ENCODE measurements at regions not wholly inside any gene's neighbourhood (a gene's known extent, or its start where the extent isn't known, plus 50 kb on each side); places are given as distances from the start of the nearest gene placed in this dataset.

DNA sequence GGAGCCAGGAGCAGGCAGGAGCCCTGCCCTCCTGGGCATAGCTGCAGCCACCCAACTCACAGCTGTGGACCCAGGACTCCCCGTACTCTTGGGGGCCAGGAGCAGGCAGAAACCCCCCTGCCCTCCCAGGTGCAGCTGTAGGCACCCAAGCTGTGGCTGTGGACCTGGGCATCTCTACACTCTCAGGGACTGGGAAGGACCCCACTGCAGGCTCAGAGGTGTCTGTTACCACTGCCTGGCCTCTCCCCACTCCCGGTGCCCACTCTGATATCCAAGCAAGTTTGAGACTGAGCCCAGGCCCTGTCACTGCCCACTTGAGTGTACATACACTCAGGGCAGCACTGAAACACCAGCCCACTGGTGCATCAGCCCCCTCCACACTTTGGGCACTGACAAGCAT, 193.5 kb upstream of the MANEA start:
- Mint-ChIP-seq H3K4me3 (no peak overlapping the region), H3K4me1 (no peaks in the 10 kb centered on the region), H3K27ac (no peak overlapping the region)

DNA sequence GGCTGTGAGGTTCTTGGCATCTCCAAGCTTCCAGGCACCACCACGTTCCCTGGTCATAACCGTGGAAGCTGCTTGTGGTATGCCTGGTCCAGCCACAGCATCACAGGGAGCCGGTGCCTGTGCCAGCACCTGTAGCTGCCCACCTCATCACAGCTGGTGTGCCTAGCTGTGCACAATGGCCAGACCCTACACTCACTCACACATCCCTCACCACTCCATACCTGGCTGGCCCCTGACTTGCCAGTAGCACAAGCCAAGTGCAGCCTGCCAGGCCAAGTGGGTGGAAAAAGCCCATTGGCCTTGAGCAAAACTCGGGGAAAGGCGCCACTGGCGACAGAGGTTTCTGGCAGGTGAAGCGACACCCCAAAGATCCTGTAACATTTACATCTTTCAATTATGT, 192.3 kb upstream of the MANEA start:
- Mint-ChIP-seq H3K27me3 (no peaks in the 10 kb centered on the region), H3K4me3 (no peak overlapping the region)
- no peak for ATAC-seq (ENCODE audit: low read depth in 2 of 2)

More for the DNA sequence above, 193.5 kb upstream of the MANEA start:
- no peaks in the 10 kb centered on the region for H3K36me3 ChIP-seq (ENCODE audit: control insufficient read depth, insufficient read depth, low read length)
- no peaks in the 10 kb centered on the region for H3K4me1 ChIP-seq (ENCODE audit: control insufficient read depth, insufficient read depth, low read length, poor library complexity, severe bottlenecking)
- H3K9me3 ChIP-seq (ENCODE audit: control insufficient read depth in 2 of 2, low read length in 2 of 2) = no peaks in the 10 kb centered on the region
- Mint-ChIP-seq H3K36me3 (no peaks in the 10 kb centered on the region), H3K27me3 (no peaks in the 10 kb centered on the region), H3K9me3 (peaks cover 0 to 6% (median 0%) of the 10 kb centered on the region in 7 donors)
- no peak overlapping the region for H3K27ac ChIP-seq (ENCODE audit: insufficient read depth, low read length, poor library complexity, severe bottlenecking)
- no peak for DNase-seq
- no peak overlapping the region for H3K4me3 ChIP-seq (ENCODE audit: low read depth, low read length)
- peak in 1 of 2 donors; percentile 25 for ATAC-seq (ENCODE audit: low read depth in 2 of 2)
- no peaks in the 10 kb centered on the region for H3K27me3 ChIP-seq (ENCODE audit: control insufficient read depth, insufficient read depth, low read length)

DNA sequence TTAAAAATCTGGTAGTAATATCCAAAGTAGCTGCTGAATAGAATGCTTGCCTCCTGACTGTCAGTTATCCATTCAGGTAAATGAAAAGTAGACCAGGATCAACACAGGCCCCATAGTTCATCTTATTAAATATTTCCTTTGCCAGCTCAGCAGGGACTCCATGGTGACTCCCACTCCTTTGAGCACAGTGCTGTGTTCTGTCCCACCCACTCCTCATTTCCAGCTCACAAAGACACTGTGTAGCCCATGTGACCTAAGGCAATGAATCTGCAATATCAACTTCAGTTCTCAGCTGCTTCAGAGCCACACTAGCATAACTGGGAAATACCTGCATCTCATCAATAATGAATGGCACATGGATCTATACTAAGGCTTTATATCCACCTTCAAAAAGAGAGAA, 189.5 kb upstream of the MANEA start:
- Mint-ChIP-seq H3K27me3 (no peaks in the 10 kb centered on the region), H3K4me3 (no peak overlapping the region), H3K27ac (no peak overlapping the region), H3K9me3 (no peaks in the 10 kb centered on the region), H3K4me1 (no peaks in the 10 kb centered on the region), H3K36me3 (no peaks in the 10 kb centered on the region)
- DNase-seq (no peak), ATAC-seq (ENCODE audit: low read depth in 2 of 2) (no peak)
- no peaks in the 10 kb centered on the region for H3K4me1 ChIP-seq (ENCODE audit: control insufficient read depth, insufficient read depth, low read length, poor library complexity, severe bottlenecking)
- no peaks in the 10 kb centered on the region for H3K27me3 ChIP-seq (ENCODE audit: control insufficient read depth, insufficient read depth, low read length)
- H3K9me3 ChIP-seq (ENCODE audit: control insufficient read depth in 2 of 2, low read length in 2 of 2) = no peaks in the 10 kb centered on the region
- H3K36me3 ChIP-seq (ENCODE audit: control insufficient read depth, insufficient read depth, low read length) = no peaks in the 10 kb centered on the region
- no peak overlapping the region for H3K4me3 ChIP-seq (ENCODE audit: low read depth, low read length)
- no peak overlapping the region for H3K27ac ChIP-seq (ENCODE audit: insufficient read depth, low read length, poor library complexity, severe bottlenecking)

More for the DNA sequence above, 192.3 kb upstream of the MANEA start:
- Histone ChIP-seq H3K9me3 (ENCODE audit: control insufficient read depth in 2 of 2, low read length in 2 of 2) (no peaks in the 10 kb centered on the region), H3K27me3 (ENCODE audit: control insufficient read depth, insufficient read depth, low read length) (no peaks in the 10 kb centered on the region), H3K36me3 (ENCODE audit: control insufficient read depth, insufficient read depth, low read length) (no peaks in the 10 kb centered on the region), H3K27ac (ENCODE audit: insufficient read depth, low read length, poor library complexity, severe bottlenecking) (no peak overlapping the region), H3K4me3 (ENCODE audit: low read depth, low read length) (no peak overlapping the region), H3K4me1 (ENCODE audit: control insufficient read depth, insufficient read depth, low read length, poor library complexity, severe bottlenecking) (no peaks in the 10 kb centered on the region)
- no peak for DNase-seq
- no peaks in the 10 kb centered on the region for H3K4me1 Mint-ChIP-seq
- H3K36me3 Mint-ChIP-seq = no peaks in the 10 kb centered on the region
- H3K27ac Mint-ChIP-seq = no peak overlapping the region
- H3K9me3 Mint-ChIP-seq = peaks cover 0 to 2% (median 0%) of the 10 kb centered on the region in 7 donors

DNA sequence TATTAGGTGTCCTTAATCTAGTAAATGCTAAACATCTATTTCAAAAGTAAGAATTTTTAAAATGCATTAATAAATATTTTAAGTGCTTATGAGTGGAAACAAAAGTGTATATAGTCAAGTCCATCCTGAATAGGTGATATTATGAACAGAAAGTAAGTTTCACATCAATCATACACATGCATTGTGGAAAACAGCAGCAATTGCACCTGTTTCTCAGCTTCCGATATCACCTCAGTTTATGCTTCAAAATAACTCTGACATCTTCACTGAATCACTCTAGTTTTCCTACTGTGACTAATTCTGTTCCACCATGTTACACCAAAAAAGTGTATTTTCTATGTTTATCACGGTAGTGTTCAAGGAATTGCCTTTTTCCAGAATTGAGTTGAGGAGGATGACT, 172.6 kb upstream of the MANEA start:
- ATAC-seq (ENCODE audit: low read depth in 2 of 2) (no peak), DNase-seq (no peak)
- Mint-ChIP-seq H3K27me3 (no peaks in the 10 kb centered on the region), H3K36me3 (no peaks in the 10 kb centered on the region), H3K4me3 (no peak overlapping the region), H3K4me1 (no peaks in the 10 kb centered on the region), H3K9me3 (peaks cover 0 to 2% (median 0%) of the 10 kb centered on the region in 7 donors), H3K27ac (no peak overlapping the region)
- Histone ChIP-seq H3K4me3 (ENCODE audit: low read depth, low read length) (no peak overlapping the region), H3K9me3 (ENCODE audit: control insufficient read depth in 2 of 2, low read length in 2 of 2) (no peaks in the 10 kb centered on the region), H3K4me1 (ENCODE audit: control insufficient read depth, insufficient read depth, low read length, poor library complexity, severe bottlenecking) (no peaks in the 10 kb centered on the region), H3K27ac (ENCODE audit: insufficient read depth, low read length, poor library complexity, severe bottlenecking) (no peak overlapping the region), H3K27me3 (ENCODE audit: control insufficient read depth, insufficient read depth, low read length) (no peaks in the 10 kb centered on the region), H3K36me3 (ENCODE audit: control insufficient read depth, insufficient read depth, low read length) (no peaks in the 10 kb centered on the region)

DNA sequence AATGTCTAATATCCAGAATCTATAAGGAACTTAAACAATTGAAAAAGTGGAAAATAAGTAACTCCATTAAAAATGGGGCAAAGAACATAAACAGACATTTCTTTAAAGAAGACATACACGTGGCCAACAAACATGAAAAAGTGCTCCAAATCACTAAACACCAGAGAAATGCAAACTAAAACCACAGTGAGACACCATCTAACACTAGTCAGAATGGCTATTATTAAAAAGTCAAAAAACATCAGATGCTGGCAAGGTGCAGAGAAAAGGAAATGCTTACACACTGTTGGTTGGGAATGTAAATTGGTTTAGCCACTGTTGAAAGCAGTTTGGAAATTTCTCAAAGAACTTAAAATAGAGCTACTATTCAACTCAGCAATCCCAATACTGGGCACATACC, 169.2 kb upstream of the MANEA start:
- no peaks in the 10 kb centered on the region for H3K9me3 ChIP-seq (ENCODE audit: control insufficient read depth in 2 of 2, low read length in 2 of 2)
- Mint-ChIP-seq H3K9me3 (peaks cover 0 to 4% (median 0%) of the 10 kb centered on the region in 7 donors), H3K27me3 (no peaks in the 10 kb centered on the region), H3K4me3 (no peak overlapping the region), H3K36me3 (no peaks in the 10 kb centered on the region), H3K27ac (no peak overlapping the region), H3K4me1 (no peaks in the 10 kb centered on the region)
- no peaks in the 10 kb centered on the region for H3K36me3 ChIP-seq (ENCODE audit: control insufficient read depth, insufficient read depth, low read length)
- H3K4me1 ChIP-seq (ENCODE audit: control insufficient read depth, insufficient read depth, low read length, poor library complexity, severe bottlenecking) = no peaks in the 10 kb centered on the region
- ATAC-seq (ENCODE audit: low read depth in 2 of 2) = no peak
- H3K27me3 ChIP-seq (ENCODE audit: control insufficient read depth, insufficient read depth, low read length) = no peaks in the 10 kb centered on the region
- H3K4me3 ChIP-seq (ENCODE audit: low read depth, low read length) = no peak overlapping the region
- H3K27ac ChIP-seq (ENCODE audit: insufficient read depth, low read length, poor library complexity, severe bottlenecking) = no peak overlapping the region
- no peak for DNase-seq

DNA sequence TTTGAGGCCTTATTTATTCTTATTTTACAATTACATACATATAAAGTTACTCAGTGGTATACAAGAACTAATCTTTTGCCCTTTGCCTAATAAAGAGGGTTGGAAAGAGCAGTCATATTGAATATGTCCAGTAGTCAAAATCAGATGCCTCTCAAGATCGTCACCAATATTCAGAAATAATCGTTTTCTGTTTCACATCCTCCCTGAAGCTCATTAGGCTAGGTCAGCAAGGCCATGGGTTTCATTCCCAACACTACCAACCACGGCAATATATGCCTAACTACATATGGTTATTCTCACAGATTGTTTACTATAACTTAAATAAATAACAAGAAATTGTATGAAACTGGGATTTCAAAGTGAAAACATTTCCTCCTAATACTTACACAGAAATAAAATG, 167.2 kb upstream of the MANEA start:
- Histone ChIP-seq H3K9me3 (ENCODE audit: control insufficient read depth in 2 of 2, low read length in 2 of 2) (no peaks in the 10 kb centered on the region), H3K4me3 (ENCODE audit: low read depth, low read length) (no peak overlapping the region), H3K27me3 (ENCODE audit: control insufficient read depth, insufficient read depth, low read length) (no peaks in the 10 kb centered on the region), H3K36me3 (ENCODE audit: control insufficient read depth, insufficient read depth, low read length) (no peaks in the 10 kb centered on the region), H3K27ac (ENCODE audit: insufficient read depth, low read length, poor library complexity, severe bottlenecking) (no peak overlapping the region), H3K4me1 (ENCODE audit: control insufficient read depth, insufficient read depth, low read length, poor library complexity, severe bottlenecking) (no peaks in the 10 kb centered on the region)
- Mint-ChIP-seq H3K27ac (no peak overlapping the region), H3K9me3 (peaks cover 0 to 4% (median 2%) of the 10 kb centered on the region in 7 donors), H3K27me3 (no peaks in the 10 kb centered on the region), H3K4me3 (no peak overlapping the region), H3K4me1 (no peaks in the 10 kb centered on the region), H3K36me3 (no peaks in the 10 kb centered on the region)
- DNase-seq (no peak), ATAC-seq (ENCODE audit: low read depth in 2 of 2) (no peak)

DNA sequence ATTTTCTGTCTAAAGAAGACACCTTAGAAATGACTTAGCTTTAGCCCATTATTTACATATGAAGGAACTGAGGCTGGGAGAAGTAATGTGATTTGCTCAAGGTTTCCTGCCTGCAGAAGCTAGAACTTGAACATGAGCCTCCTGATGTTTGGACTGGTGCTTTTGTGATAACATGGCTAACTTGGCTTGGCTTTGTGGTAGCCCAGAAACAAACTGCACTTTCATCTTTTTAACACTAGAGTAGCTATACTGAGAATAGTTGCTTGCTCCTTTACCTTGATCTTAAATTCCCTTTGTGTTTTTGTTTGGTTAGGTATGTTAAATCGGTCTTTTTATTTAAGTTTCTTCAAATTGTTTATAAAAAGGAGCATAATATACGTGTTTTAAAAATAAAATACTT, 163.5 kb upstream of the MANEA start:
- no peaks in the 10 kb centered on the region for H3K36me3 ChIP-seq (ENCODE audit: control insufficient read depth, insufficient read depth, low read length)
- Mint-ChIP-seq H3K36me3 (no peaks in the 10 kb centered on the region), H3K27me3 (peaks cover 4% of the 10 kb centered on the region), H3K27ac (no peak overlapping the region), H3K4me1 (no peaks in the 10 kb centered on the region), H3K4me3 (no peak overlapping the region), H3K9me3 (peaks cover 0 to 5% (median 2%) of the 10 kb centered on the region in 7 donors)
- DNase-seq (no peak), ATAC-seq (ENCODE audit: low read depth in 2 of 2) (no peak)
- no peak overlapping the region for H3K4me3 ChIP-seq (ENCODE audit: low read depth, low read length)
- H3K9me3 ChIP-seq (ENCODE audit: control insufficient read depth in 2 of 2, low read length in 2 of 2) = no peaks in the 10 kb centered on the region
- H3K27ac ChIP-seq (ENCODE audit: insufficient read depth, low read length, poor library complexity, severe bottlenecking) = no peak overlapping the region
- no peaks in the 10 kb centered on the region for H3K27me3 ChIP-seq (ENCODE audit: control insufficient read depth, insufficient read depth, low read length)
- H3K4me1 ChIP-seq (ENCODE audit: control insufficient read depth, insufficient read depth, low read length, poor library complexity, severe bottlenecking) = no peaks in the 10 kb centered on the region

DNA sequence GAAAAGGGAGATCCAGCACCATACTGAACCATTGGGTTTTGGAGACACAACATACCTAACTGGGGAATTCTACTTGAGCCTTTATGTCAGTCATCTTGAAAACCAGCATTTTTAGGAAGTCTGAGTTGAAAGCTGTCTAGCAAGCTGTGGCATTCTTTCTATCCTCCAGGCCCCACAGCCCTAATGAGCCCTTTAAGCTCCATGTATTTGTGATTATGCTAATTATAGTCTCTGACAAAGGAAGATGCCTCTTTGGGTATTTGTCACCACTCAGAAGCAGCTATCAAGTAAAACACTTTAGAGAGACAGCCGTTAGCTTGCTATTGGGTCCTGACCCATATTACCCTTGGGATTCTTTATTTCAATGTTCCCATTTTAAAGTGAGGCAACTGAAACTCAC, 159.5 kb upstream of the MANEA start:
- no peak for ATAC-seq (ENCODE audit: low read depth in 2 of 2)
- no peak overlapping the region for H3K4me3 Mint-ChIP-seq
- H3K27ac ChIP-seq (ENCODE audit: insufficient read depth, low read length, poor library complexity, severe bottlenecking) = no peak overlapping the region
- no peaks in the 10 kb centered on the region for H3K4me1 Mint-ChIP-seq
- peaks cover 0 to 17% (median 2%) of the 10 kb centered on the region in 7 donors for H3K9me3 Mint-ChIP-seq
- peaks cover 2 to 5% of the 10 kb centered on the region in 2 experiments for H3K9me3 ChIP-seq (ENCODE audit: control insufficient read depth in 2 of 2, low read length in 2 of 2)
- H3K27me3 Mint-ChIP-seq = peaks cover 4% of the 10 kb centered on the region
- H3K4me1 ChIP-seq (ENCODE audit: control insufficient read depth, insufficient read depth, low read length, poor library complexity, severe bottlenecking) = no peaks in the 10 kb centered on the region
- no peak overlapping the region for H3K4me3 ChIP-seq (ENCODE audit: low read depth, low read length)
- DNase-seq = no peak
- H3K27ac Mint-ChIP-seq = no peak overlapping the region
- H3K27me3 ChIP-seq (ENCODE audit: control insufficient read depth, insufficient read depth, low read length) = no peaks in the 10 kb centered on the region
- H3K36me3 Mint-ChIP-seq = no peaks in the 10 kb centered on the region
- H3K36me3 ChIP-seq (ENCODE audit: control insufficient read depth, insufficient read depth, low read length) = no peaks in the 10 kb centered on the region
